ENCODE measurements at regions not wholly inside any gene's neighbourhood (a gene's known extent, or its start where the extent isn't known, plus 50 kb on each side); places are given as distances from the start of the nearest gene placed in this dataset.
"Not testable (repeated sequence)": the region's sequence is repeated elsewhere in the genome, so short reads cannot be mapped to it uniquely, and the experiment has no call there.

GRCh38 chr13:42405665-42406390 is 133.9 kb downstream of the AKAP11 start:
- H3K27ac Mint-ChIP-seq = peak overlapping the region; percentile 89
- CTCF ChIA-PET = interaction anchor here (1.0 to 2.0 kb wide), 4 partner anchors 9 to 134 kb away, joined by 3 to 10 read pairs (median 4); partner anchors contain the start of gene AKAP11
- H3K27me3 Mint-ChIP-seq = no peaks in the 10 kb centered on the region
- peak; percentile 85 for DNase-seq
- no peaks in the 10 kb centered on the region for H3K9me3 Mint-ChIP-seq (ENCODE audit: low read depth)
- H3K36me3 Mint-ChIP-seq = peaks cover 1% of the 10 kb centered on the region
- peaks cover 41% of the 10 kb centered on the region for H3K4me1 Mint-ChIP-seq
- H3K4me3 Mint-ChIP-seq = peak overlapping the region; percentile 52
- peak; percentile 80 for ATAC-seq

DNA sequence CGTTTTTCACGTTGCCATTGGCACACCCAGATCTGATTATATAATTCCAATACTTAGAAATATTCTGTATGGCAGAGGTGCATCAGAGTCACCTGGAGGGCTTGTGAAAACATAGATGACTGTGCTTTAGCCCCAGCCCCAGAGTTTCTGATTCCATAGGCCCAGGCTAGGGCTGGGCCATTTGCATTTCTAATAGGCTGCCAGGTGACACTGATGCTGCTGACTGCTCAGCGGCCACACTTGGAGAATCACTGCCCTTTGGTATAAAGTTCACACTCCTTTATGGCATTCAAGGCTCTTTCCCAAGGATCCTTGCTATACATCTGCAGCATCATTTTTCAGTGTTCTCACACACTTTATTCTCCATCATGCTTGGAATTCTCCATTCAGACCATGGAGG is 137.1 kb downstream of the AKAP11 start:
- no peak overlapping the region for H3K4me3 Mint-ChIP-seq
- H3K9me3 Mint-ChIP-seq (ENCODE audit: low read depth) = no peaks in the 10 kb centered on the region
- no peaks in the 10 kb centered on the region for H3K36me3 Mint-ChIP-seq
- no peak overlapping the region for H3K27ac Mint-ChIP-seq
- ATAC-seq (no peak), DNase-seq (no peak)
- H3K4me1 Mint-ChIP-seq = peaks cover 44% of the 10 kb centered on the region
- H3K27me3 Mint-ChIP-seq = no peaks in the 10 kb centered on the region
- CTCF ChIA-PET = interaction anchor here (1.0 kb wide), 1 partner anchor 70 kb away, joined by 3 read pairs; no protein-coding TSS in a partner anchor

DNA sequence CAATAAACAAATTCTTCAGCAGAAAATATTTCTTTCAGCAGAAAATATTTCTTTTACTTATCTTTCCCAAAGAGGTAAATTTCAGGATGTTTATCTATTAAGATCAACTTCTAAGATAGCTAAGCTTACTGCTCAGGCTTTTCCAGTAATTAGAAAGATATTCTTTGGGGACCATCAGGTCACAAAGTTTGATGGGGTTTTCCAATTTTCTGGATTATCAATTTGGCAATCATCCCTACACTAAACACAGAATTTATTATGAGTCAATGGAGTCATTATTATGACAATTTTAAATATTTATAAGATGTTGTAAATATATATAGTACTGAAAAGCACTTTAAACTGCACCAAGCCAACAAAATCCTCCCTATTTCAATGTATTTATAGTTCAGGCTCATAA is 137.6 kb downstream of the AKAP11 start:
- Mint-ChIP-seq H3K4me1 (peaks cover 44% of the 10 kb centered on the region), H3K36me3 (peaks cover 1% of the 10 kb centered on the region), H3K27me3 (no peaks in the 10 kb centered on the region), H3K4me3 (no peak overlapping the region), H3K9me3 (ENCODE audit: low read depth) (no peaks in the 10 kb centered on the region), H3K27ac (no peak overlapping the region)
- CTCF ChIA-PET = interaction anchor here (1.0 kb wide), 1 partner anchor 69 kb away, joined by 3 read pairs; no protein-coding TSS in a partner anchor
- no peak for DNase-seq
- no peak for ATAC-seq

- H3K9me3 Mint-ChIP-seq (ENCODE audit: low read depth) = no peaks in the 10 kb centered on the region
- ATAC-seq (no peak), DNase-seq (no peak)
- peaks cover 21% of the 10 kb centered on the region for H3K4me1 Mint-ChIP-seq
- CTCF ChIA-PET = no interaction called here
- H3K27ac Mint-ChIP-seq = no peak overlapping the region
- H3K27me3 Mint-ChIP-seq = no peaks in the 10 kb centered on the region
- peaks cover 7% of the 10 kb centered on the region for H3K36me3 Mint-ChIP-seq
- H3K4me3 Mint-ChIP-seq = no peak overlapping the region
Measured at GRCh38 chr13:42412812-42413483, 141.0 kb downstream of the AKAP11 start.

- DNase-seq = no peak
Measured at GRCh38 chr13:42413484-42413815, 141.5 kb downstream of the AKAP11 start.

DNA sequence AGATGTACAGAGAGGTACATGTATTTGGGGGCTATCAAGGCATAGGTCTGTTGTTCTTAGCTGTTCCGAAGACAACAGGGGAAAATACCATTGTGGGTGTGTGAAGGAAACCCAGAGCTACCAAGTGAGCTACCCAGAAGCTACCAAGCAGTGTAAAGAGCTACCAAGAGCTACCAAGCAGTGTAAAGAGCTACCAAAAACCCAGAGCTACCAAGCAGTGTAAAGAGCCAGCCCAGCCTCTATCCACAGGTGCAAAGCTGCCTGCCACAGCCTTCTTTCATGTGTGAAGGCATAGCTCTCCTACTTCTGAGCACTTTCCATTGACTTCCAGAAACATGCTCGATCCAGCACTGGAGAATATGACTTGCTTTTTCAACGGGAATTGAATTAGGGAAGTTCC is 145.7 kb downstream of the AKAP11 start:
- no peaks in the 10 kb centered on the region for H3K27me3 Mint-ChIP-seq
- H3K27ac Mint-ChIP-seq = no peak overlapping the region
- H3K36me3 Mint-ChIP-seq = peaks cover 7% of the 10 kb centered on the region
- CTCF ChIA-PET = interaction anchor here (1.0 kb wide), 1 partner anchor 49 kb away, joined by 3 read pairs; no protein-coding TSS in a partner anchor
- DNase-seq = no peak
- H3K9me3 Mint-ChIP-seq (ENCODE audit: low read depth) = no peaks in the 10 kb centered on the region
- ATAC-seq = no peak
- peaks cover 25% of the 10 kb centered on the region for H3K4me1 Mint-ChIP-seq
- no peak overlapping the region for H3K4me3 Mint-ChIP-seq

More at GRCh38 chr13:42413484-42413815, 141.5 kb downstream of the AKAP11 start:
- Mint-ChIP-seq H3K27me3 (no peaks in the 10 kb centered on the region), H3K4me3 (no peak overlapping the region), H3K9me3 (ENCODE audit: low read depth) (no peaks in the 10 kb centered on the region), H3K36me3 (peaks cover 7% of the 10 kb centered on the region), H3K4me1 (peaks cover 20% of the 10 kb centered on the region), H3K27ac (no peak overlapping the region)
- CTCF ChIA-PET = interaction anchor here (0.6 kb wide), 1 partner anchor 44 kb away, joined by 3 read pairs; no protein-coding TSS in a partner anchor
- no peak for ATAC-seq

- ATAC-seq = no peak
- CTCF ChIA-PET = interaction anchor here (1.0 kb wide), 1 partner anchor 49 kb away, joined by 3 read pairs; no protein-coding TSS in a partner anchor
- Mint-ChIP-seq H3K36me3 (peaks cover 13% of the 10 kb centered on the region), H3K27ac (no peak overlapping the region), H3K9me3 (ENCODE audit: low read depth) (no peaks in the 10 kb centered on the region), H3K4me3 (no peak overlapping the region), H3K4me1 (peaks cover 21% of the 10 kb centered on the region), H3K27me3 (no peaks in the 10 kb centered on the region)
- no peak for DNase-seq
Measured at GRCh38 chr13:42418184-42418583, 146.2 kb downstream of the AKAP11 start.

DNA sequence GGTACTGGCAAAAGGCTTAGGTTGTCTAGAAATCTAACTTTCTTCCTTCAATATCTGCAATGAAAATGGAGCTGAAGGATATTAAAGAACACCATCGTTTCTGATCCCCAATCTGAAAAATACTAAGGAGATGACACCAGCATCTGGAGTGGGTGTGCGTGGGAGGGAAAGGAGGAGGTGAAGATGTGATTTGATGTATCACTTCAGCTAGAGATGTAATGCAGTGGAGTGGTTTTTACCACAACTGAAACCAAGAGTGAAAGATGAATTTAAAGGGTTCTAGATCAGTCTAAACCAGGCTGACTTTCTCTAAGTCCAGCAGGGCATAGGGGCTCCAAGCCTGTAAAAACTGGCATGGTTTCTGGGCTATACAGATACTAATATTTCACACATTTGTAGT is 148.4 kb downstream of the AKAP11 start:
- Mint-ChIP-seq H3K27ac (no peak overlapping the region), H3K36me3 (peaks cover 22% of the 10 kb centered on the region), H3K9me3 (ENCODE audit: low read depth) (peaks cover 3% of the 10 kb centered on the region), H3K4me1 (peaks cover 18% of the 10 kb centered on the region), H3K27me3 (no peaks in the 10 kb centered on the region), H3K4me3 (no peak overlapping the region)
- CTCF ChIA-PET = no interaction called here
- peak; percentile 60 for ATAC-seq
- no peak for DNase-seq

DNA sequence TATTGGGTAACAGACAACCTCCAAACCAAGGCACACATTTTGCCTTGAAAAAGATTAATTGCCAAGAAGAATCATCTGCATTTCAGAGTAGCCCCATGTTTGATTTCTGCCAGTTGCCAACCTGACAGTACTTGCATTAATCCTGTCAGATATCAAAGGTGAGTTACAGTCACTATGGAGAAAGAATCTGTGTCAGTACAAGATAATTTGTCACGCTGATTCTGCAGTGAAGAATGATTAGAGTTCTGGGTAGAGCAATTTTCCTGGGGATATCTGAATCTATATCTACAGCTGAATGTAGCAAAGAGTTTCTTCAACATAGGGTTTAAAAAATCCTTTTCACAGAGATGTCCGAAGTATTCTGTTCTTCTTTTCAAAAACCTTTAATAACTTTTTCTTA is 150.7 kb downstream of the AKAP11 start:
- ATAC-seq (no peak), DNase-seq (no peak)
- Mint-ChIP-seq H3K27ac (no peak overlapping the region), H3K36me3 (peaks cover 18% of the 10 kb centered on the region), H3K27me3 (no peaks in the 10 kb centered on the region), H3K4me1 (peaks cover 18% of the 10 kb centered on the region), H3K9me3 (ENCODE audit: low read depth) (peaks cover 3% of the 10 kb centered on the region), H3K4me3 (no peak overlapping the region)
- CTCF ChIA-PET = no interaction called here

DNA sequence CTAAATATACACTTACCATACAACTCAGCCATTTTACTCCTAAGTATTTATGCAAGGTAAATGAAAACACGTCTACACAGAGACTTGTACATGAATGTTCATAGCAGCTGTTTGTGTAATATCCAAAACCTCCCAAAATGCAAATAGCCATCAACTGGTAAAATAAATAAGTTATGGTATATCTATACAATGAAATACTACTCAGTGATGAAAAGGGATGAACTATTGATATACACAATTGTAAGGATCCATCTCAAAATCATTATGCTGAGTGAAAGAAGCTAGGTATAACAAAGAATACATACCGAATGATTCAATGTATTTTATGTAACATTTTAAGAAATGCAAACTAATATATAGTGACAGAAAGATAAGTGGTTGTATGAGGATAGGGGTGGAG is 149.8 kb upstream of the TNFSF11 start:
- CTCF ChIA-PET = no interaction called here
- peaks cover 3% of the 10 kb centered on the region for H3K9me3 Mint-ChIP-seq (ENCODE audit: low read depth)
- no peak overlapping the region for H3K4me3 Mint-ChIP-seq
- no peak for DNase-seq
- ATAC-seq = no peak
- peaks cover 13% of the 10 kb centered on the region for H3K4me1 Mint-ChIP-seq
- peaks cover 18% of the 10 kb centered on the region for H3K36me3 Mint-ChIP-seq
- H3K27me3 Mint-ChIP-seq = no peaks in the 10 kb centered on the region
- no peak overlapping the region for H3K27ac Mint-ChIP-seq

DNA sequence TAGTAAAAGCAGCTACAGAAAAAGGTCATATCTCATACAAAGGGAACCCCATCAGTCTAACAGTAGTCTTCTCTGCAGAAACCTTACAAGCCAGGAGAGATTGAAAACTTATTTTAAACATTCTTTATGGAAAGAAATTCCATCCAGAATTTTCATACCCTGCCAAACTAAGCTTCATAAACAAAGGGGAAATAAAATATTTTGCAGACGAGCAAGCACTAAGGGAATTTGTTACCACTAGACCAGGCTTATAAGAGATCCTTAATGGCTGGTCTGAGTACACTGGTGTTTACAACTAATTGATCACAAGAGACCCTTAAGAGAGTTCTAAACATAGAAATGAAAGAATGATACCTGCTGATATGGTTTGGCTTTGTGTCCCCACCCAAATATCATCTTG is 128.6 kb upstream of the TNFSF11 start:
- Mint-ChIP-seq H3K4me1 (peaks cover 11% of the 10 kb centered on the region), H3K9me3 (ENCODE audit: low read depth) (peaks cover 34% of the 10 kb centered on the region), H3K27me3 (no peaks in the 10 kb centered on the region), H3K4me3 (no peak overlapping the region), H3K27ac (no peak overlapping the region), H3K36me3 (peaks cover 50% of the 10 kb centered on the region)
- CTCF ChIA-PET = interaction anchor here (1.2 to 1.9 kb wide), 2 partner anchors 13 to 32 kb away, joined by 3 to 6 read pairs; no protein-coding TSS in a partner anchor
- DNase-seq = no peak
- ATAC-seq = no peak

- H3K9me3 Mint-ChIP-seq (ENCODE audit: low read depth) = peaks cover 32% of the 10 kb centered on the region
- CTCF ChIA-PET, H3K4me3 Mint-ChIP-seq: not testable (repeated sequence)
Measured at GRCh38 chr13:42446597-42446996, 127.4 kb upstream of the TNFSF11 start.

GRCh38 chr13:42453091-42453645 is 120.8 kb upstream of the TNFSF11 start:
- peaks cover 11% of the 10 kb centered on the region for H3K4me1 Mint-ChIP-seq
- ATAC-seq (no peak), DNase-seq (no peak)
- peaks cover 3% of the 10 kb centered on the region for H3K9me3 Mint-ChIP-seq (ENCODE audit: low read depth)
- no peak overlapping the region for H3K27ac Mint-ChIP-seq
- peaks cover 12% of the 10 kb centered on the region for H3K36me3 Mint-ChIP-seq
- H3K4me3 Mint-ChIP-seq = no peak overlapping the region
- H3K27me3 Mint-ChIP-seq = no peaks in the 10 kb centered on the region
- CTCF ChIA-PET = no interaction called here

More at GRCh38 chr13:42446597-42446996, 127.4 kb upstream of the TNFSF11 start:
- H3K27ac Mint-ChIP-seq, H3K27me3 Mint-ChIP-seq, ATAC-seq, DNase-seq: not testable (repeated sequence)
- H3K36me3 Mint-ChIP-seq = peaks cover 45% of the 10 kb centered on the region
- peaks cover 11% of the 10 kb centered on the region for H3K4me1 Mint-ChIP-seq

Measured in activated CD8-positive, alpha-beta memory T cell treated with anti-CD3 and anti-CD28 coated beads, Interleukin-2, amount 10 ng/mL, durations not matched to agents 7 days and 5 days (primary cell).